K562 (cell line): ENCODE measurements at regions not wholly inside any gene's neighbourhood (a gene's known extent, or its start where the extent isn't known, plus 50 kb on each side); places are given as distances from the start of the nearest gene placed in this dataset.

Source experiments
- ATAC-seq: fragments of 200-7000 bp; cut with Tn5 transposase; 3 replicates; pipeline ENCODE4 v1.9.1; 2020; ENCODE audit warnings: moderate library complexity
- BruUV-seq: library from RNA; stranded (reverse); fragments of 400-500 nt; replicated peaks from 2 replicates; lab custom pipeline; 2021; lab: Mats Ljungman, UMichigan
- CTCF ChIA-PET: fragments of 300-600 bp; formaldehyde crosslinking; extraction: SDS; loops from one replicate; lab custom pipeline; 2021; ENCODE audit warnings: low intra/inter-chr PET ratio; lab: Yijun Ruan, JAX
- POLR2A ChIA-PET: fragments of 300-600, 350-650 bp; sonication (Branson Sonifier 250); formaldehyde crosslinking; extraction: SDS; loops from one replicate; lab custom pipeline; 2021; ENCODE audit warnings: antibody characterized with exemption, inconsistent platforms; lab: Yijun Ruan, JAX
- DNase-seq, 4 experiments: peaks; one replicate each; pipeline versions ENCODE4 v3.0.0 to v3.0.0-alpha.2; 2011 to 2018; ENCODE audit warnings: low spot score in 3 of 4, mixed read lengths in 3 of 4; ENCODE audit errors: extremely low read depth in 1 of 4
- FAIRE-seq: peaks from 2 replicates; lab custom pipeline; 2011; peaks lifted over from hg19 to GRCh38; lab: Jason Lieb, UNC
- H2AFZ ChIP-seq: 2 replicates; pipeline ENCODE4 v1.6.0; 2011; ENCODE audit warnings: low read depth, low read length, control low read depth, inconsistent platforms
- H3K27ac ChIP-seq: fragments of 200-600 bp; 3 replicates; pipeline ENCODE4 v1.8.0; 2011; ENCODE audit warnings: low read depth, mild to moderate bottlenecking, control low read depth, inconsistent platforms, low read length, moderate library complexity, mixed read lengths; ENCODE audit errors: extremely low read depth
- H3K27me3 ChIP-seq, 2 experiments: fragments of 300-600 bp in 1 of 2; 2 replicates in 1 of 2; 3 replicates in 1 of 2; pipeline versions ENCODE4 v1.6.0 to v1.8.0; 2011; ENCODE audit warnings: inconsistent platforms in 2 of 2, low read length in 2 of 2, mild to moderate bottlenecking in 1 of 2, mixed read lengths in 1 of 2, moderate library complexity in 1 of 2; ENCODE audit not compliant: control insufficient read depth in 2 of 2, insufficient read depth in 2 of 2
- H3K36me3 ChIP-seq: fragments of 300-600 bp; 3 replicates; pipeline ENCODE4 v1.8.0; 2011; ENCODE audit warnings: mild to moderate bottlenecking, low read length, inconsistent platforms; ENCODE audit not compliant: control insufficient read depth, insufficient read depth
- H3K4me1 ChIP-seq, 2 experiments: fragments of 200-600 bp in 1 of 2; replicated peaks in 1 of 2; 2 replicates in 1 of 2; 3 replicates in 1 of 2; pipeline versions ENCODE4 v1.5.1 to v1.8.0; 2011; ENCODE audit warnings: inconsistent platforms in 2 of 2, low read length in 2 of 2, mild to moderate bottlenecking in 1 of 2, mixed read lengths in 1 of 2, moderate library complexity in 1 of 2; ENCODE audit not compliant: control insufficient read depth in 2 of 2, insufficient read depth in 2 of 2
- H3K4me2 ChIP-seq: 2 replicates; pipeline ENCODE4 v1.6.1; 2011; ENCODE audit warnings: low read length, control low read depth, inconsistent platforms, mixed read lengths; ENCODE audit not compliant: insufficient read depth
- H3K4me3 ChIP-seq: fragments of 200-600 bp; sonication (generic), shearing (Covaris generic); 2 replicates; pipeline ENCODE4 v1.5.1; 2016; ENCODE audit warnings: control low read depth, inconsistent platforms
- H3K79me2 ChIP-seq: fragments of 200-600 bp; 3 replicates; pipeline ENCODE4 v1.8.0; 2011; ENCODE audit warnings: low read length, inconsistent platforms; ENCODE audit not compliant: control insufficient read depth, insufficient read depth
- H3K9ac ChIP-seq, 2 experiments: 2 replicates each; pipeline versions ENCODE4 v1.6.0 to v1.6.1; 2011; ENCODE audit warnings: low read depth in 2 of 2, low read length in 2 of 2, control low read depth in 1 of 2, inconsistent platforms in 1 of 2, mild to moderate bottlenecking in 1 of 2, mixed read lengths in 1 of 2; ENCODE audit not compliant: insufficient read depth in 1 of 2
- H3K9me1 ChIP-seq: one replicate; pipeline ENCODE4 v1.6.0; 2011; ENCODE audit warnings: inconsistent platforms, mild to moderate bottlenecking, low read length, moderate library complexity; ENCODE audit not compliant: control insufficient read depth, insufficient read depth
- H3K9me3 ChIP-seq: replicated peaks from 2 replicates; pipeline ENCODE4 v1.5.1; 2011; ENCODE audit warnings: low read depth, low read length, inconsistent platforms; ENCODE audit not compliant: control insufficient read depth, insufficient read depth
- H4K20me1 ChIP-seq: replicated peaks from 2 replicates; pipeline ENCODE4 v1.6.1; 2011; ENCODE audit warnings: low read length, inconsistent platforms, mixed read lengths; ENCODE audit not compliant: control insufficient read depth, insufficient read depth
- BCLAF1 ChIP-seq, 2 experiments: fragments of 450-650 bp in 1 of 2; IDR thresholded peaks; 2 replicates each; pipeline ENCODE4 v1.6.1; 2011 to 2017; ENCODE audit warnings: low read depth in 2 of 2, antibody characterized with exemption in 1 of 2, borderline replicate concordance in 1 of 2, low read length in 1 of 2, mild to moderate bottlenecking in 1 of 2, mixed read lengths in 1 of 2; ENCODE audit not compliant: control insufficient read depth in 1 of 2
- NCOR1 ChIP-seq: fragments of 450-650 bp; IDR thresholded peaks from 2 replicates; pipeline ENCODE4 v1.6.1; 2016; ENCODE audit warnings: mild to moderate bottlenecking, moderate library complexity
- POLR2A ChIP-seq: fragments of 450-650 bp; conservative IDR thresholded peaks from 2 replicates; pipeline ENCODE4 v1.6.1; 2016
- WGBS: fragments of 100-300 bp; shearing (Covaris generic); methylation state at CpG from one replicate; pipeline ENCODE4 v1.1.6; 2016; ENCODE audit warnings: low coverage, mixed read lengths; ENCODE audit not compliant: insufficient coverage; ENCODE audit errors: missing lambda C conversion rate; 5-methylcytosine and 5-hydroxymethylcytosine counted together
- in situ Hi-C: fragments of 300-500 bp; cut with MboI; formaldehyde crosslinking; loops from 4 replicates; pipeline ENCODE4 v1.15.0; 2018; ENCODE audit warnings: inconsistent platforms, mixed read lengths
- intact Hi-C: fragments of 100-400 bp; cut with micrococcal nuclease; formaldehyde crosslinking; loops from 2 replicates; pipeline ENCODE4 v1.14.2; 2022

- FAIRE-seq (no peak), DNase-seq (no peak), ATAC-seq (no peak)
- H3K9me3 ChIP-seq: no peaks in the 10 kb centered on the region
- POLR2A ChIA-PET: no interaction called here
- WGBS: 0% methylated on average over 1 of the region's 2 CpGs
- no peak overlapping the region for H3K4me3 ChIP-seq
- no peak overlapping the region for H3K27ac ChIP-seq
- no peak overlapping the region for H3K4me2 ChIP-seq
- H3K4me1 ChIP-seq: peaks cover 0 to 4% of the 10 kb centered on the region in 2 experiments; a peak in 1 of 5 replicates
- H3K27me3 ChIP-seq: peaks cover 0 to 3% of the 10 kb centered on the region in 2 experiments; a peak in 1 of 5 replicates
- no peak for TF ChIP-seq POLR2A
- TF ChIP-seq NCOR1: no peak
- TF ChIP-seq BCLAF1 (IDR thresholded peaks at IDR 0.05; ENCODE audit: borderline replicate concordance in 1 of 2, control insufficient read depth in 1 of 2, low read depth in 2 of 2, low read length in 1 of 2): no peak
- no peaks in the 10 kb centered on the region for H3K36me3 ChIP-seq
- no peak overlapping the region for H2AFZ ChIP-seq
- BruUV-seq: no TSS peak
- H3K9me1 ChIP-seq: no peaks in the 10 kb centered on the region
- in situ Hi-C loops (no loop called here), intact Hi-C loops (no loop called here)
- H3K9ac ChIP-seq: no peak overlapping the region
- no peaks in the 10 kb centered on the region for H4K20me1 ChIP-seq
- H3K79me2 ChIP-seq: no peaks in the 10 kb centered on the region
- CTCF ChIA-PET: no interaction called here
These were observed 73.8 kb upstream of the FRY start for GRCh38 chr13:31957772-31958171.
